ENCODE measurements at regions not wholly inside any gene's neighbourhood (a gene's known extent, or its start where the extent isn't known, plus 50 kb on each side); places are given as distances from the start of the nearest gene placed in this dataset.

GRCh38 chr15:69592954-69593353, 140.3 kb downstream of the RPLP1 start:
- Histone ChIP-seq H3K9me3 (ENCODE audit: control insufficient read depth, insufficient read depth, low read depth, low read length) (no peaks in the 10 kb centered on the region), H3K27ac (ENCODE audit: low read depth, low read length) (no peak overlapping the region), H3K4me3 (ENCODE audit: low read depth, low read length) (no peak overlapping the region), H3K4me1 (ENCODE audit: control insufficient read depth, insufficient read depth, low read length) (no peaks in the 10 kb centered on the region; the same call in none of the 2 replicates), H3K36me3 (ENCODE audit: control insufficient read depth, insufficient read depth, low read length) (no peaks in the 10 kb centered on the region), H3K27me3 (ENCODE audit: control insufficient read depth, insufficient read depth, low read length) (no peaks in the 10 kb centered on the region), H3K9ac (ENCODE audit: low read length) (no peak overlapping the region)

- Histone ChIP-seq H3K4me3 (ENCODE audit: low read depth, low read length) (no peak overlapping the region), H3K27me3 (ENCODE audit: control insufficient read depth, insufficient read depth, low read length) (no peaks in the 10 kb centered on the region), H3K4me1 (ENCODE audit: control insufficient read depth, insufficient read depth, low read length) (no peaks in the 10 kb centered on the region; the same call in none of the 2 replicates), H3K9ac (ENCODE audit: low read length) (no peak overlapping the region), H3K36me3 (ENCODE audit: control insufficient read depth, insufficient read depth, low read length) (no peaks in the 10 kb centered on the region), H3K27ac (ENCODE audit: low read depth, low read length) (no peak overlapping the region), H3K9me3 (ENCODE audit: control insufficient read depth, insufficient read depth, low read depth, low read length) (no peaks in the 10 kb centered on the region)
These were observed 140.9 kb downstream of the RPLP1 start for GRCh38 chr15:69593488-69593887.

GRCh38 chr15:69593981-69594966, 141.7 kb downstream of the RPLP1 start:
- Histone ChIP-seq H3K4me1 (ENCODE audit: control insufficient read depth, insufficient read depth, low read length) (no peaks in the 10 kb centered on the region; the same call in none of the 2 replicates), H3K9ac (ENCODE audit: low read length) (no peak overlapping the region), H3K9me3 (ENCODE audit: control insufficient read depth, insufficient read depth, low read depth, low read length) (no peaks in the 10 kb centered on the region), H3K36me3 (ENCODE audit: control insufficient read depth, insufficient read depth, low read length) (no peaks in the 10 kb centered on the region), H3K27me3 (ENCODE audit: control insufficient read depth, insufficient read depth, low read length) (peaks cover 7% of the 10 kb centered on the region; the same call in 1 of the 2 replicates), H3K27ac (ENCODE audit: low read depth, low read length) (no peak overlapping the region), H3K4me3 (ENCODE audit: low read depth, low read length) (no peak overlapping the region)

- Histone ChIP-seq H3K36me3 (ENCODE audit: control insufficient read depth, insufficient read depth, low read length) (no peaks in the 10 kb centered on the region), H3K9me3 (ENCODE audit: control insufficient read depth, insufficient read depth, low read depth, low read length) (no peaks in the 10 kb centered on the region), H3K27me3 (ENCODE audit: control insufficient read depth, insufficient read depth, low read length) (peaks cover 12% of the 10 kb centered on the region; the same call in 1 of the 2 replicates), H3K9ac (ENCODE audit: low read length) (no peak overlapping the region), H3K4me3 (ENCODE audit: low read depth, low read length) (no peak overlapping the region), H3K4me1 (ENCODE audit: control insufficient read depth, insufficient read depth, low read length) (no peaks in the 10 kb centered on the region; the same call in none of the 2 replicates), H3K27ac (ENCODE audit: low read depth, low read length) (no peak overlapping the region)
These were observed 142.6 kb downstream of the RPLP1 start for GRCh38 chr15:69595009-69595791.

GRCh38 chr15:69597061-69597592, 144.5 kb downstream of the RPLP1 start:
- Histone ChIP-seq H3K9ac (ENCODE audit: low read length) (no peak overlapping the region), H3K27ac (ENCODE audit: low read depth, low read length) (no peak overlapping the region), H3K36me3 (ENCODE audit: control insufficient read depth, insufficient read depth, low read length) (no peaks in the 10 kb centered on the region), H3K9me3 (ENCODE audit: control insufficient read depth, insufficient read depth, low read depth, low read length) (no peaks in the 10 kb centered on the region), H3K4me1 (ENCODE audit: control insufficient read depth, insufficient read depth, low read length) (no peaks in the 10 kb centered on the region; the same call in none of the 2 replicates), H3K27me3 (ENCODE audit: control insufficient read depth, insufficient read depth, low read length) (peaks cover 14% of the 10 kb centered on the region; the same call in 1 of the 2 replicates), H3K4me3 (ENCODE audit: low read depth, low read length) (no peak overlapping the region)

GRCh38 chr15:69599271-69599670, 146.7 kb downstream of the RPLP1 start:
- Histone ChIP-seq H3K9ac (ENCODE audit: low read length) (no peak overlapping the region), H3K4me1 (ENCODE audit: control insufficient read depth, insufficient read depth, low read length) (no peaks in the 10 kb centered on the region; the same call in none of the 2 replicates), H3K9me3 (ENCODE audit: control insufficient read depth, insufficient read depth, low read depth, low read length) (no peaks in the 10 kb centered on the region), H3K27ac (ENCODE audit: low read depth, low read length) (no peak overlapping the region), H3K4me3 (ENCODE audit: low read depth, low read length) (no peak overlapping the region), H3K36me3 (ENCODE audit: control insufficient read depth, insufficient read depth, low read length) (no peaks in the 10 kb centered on the region), H3K27me3 (ENCODE audit: control insufficient read depth, insufficient read depth, low read length) (peaks cover 14% of the 10 kb centered on the region; the same call in 1 of the 2 replicates)

- H3K36me3 ChIP-seq (ENCODE audit: control insufficient read depth, insufficient read depth, low read length) = no peaks in the 10 kb centered on the region
- H3K9me3 ChIP-seq (ENCODE audit: control insufficient read depth, insufficient read depth, low read depth, low read length) = no peaks in the 10 kb centered on the region
- H3K27me3 ChIP-seq (ENCODE audit: control insufficient read depth, insufficient read depth, low read length) = peaks cover 14% of the 10 kb centered on the region; the same call in 1 of the 2 replicates
- no peaks in the 10 kb centered on the region for H3K4me1 ChIP-seq (ENCODE audit: control insufficient read depth, insufficient read depth, low read length)
- no peak overlapping the region for H3K27ac ChIP-seq (ENCODE audit: low read depth, low read length)
- H3K9ac ChIP-seq (ENCODE audit: low read length) = no peak overlapping the region
- H3K4me3 ChIP-seq (ENCODE audit: low read depth, low read length) = no peak overlapping the region
These were observed 148.0 kb downstream of the RPLP1 start for GRCh38 chr15:69600556-69601085.

- Histone ChIP-seq H3K4me1 (ENCODE audit: control insufficient read depth, insufficient read depth, low read length) (no peaks in the 10 kb centered on the region), H3K4me3 (ENCODE audit: low read depth, low read length) (no peak overlapping the region), H3K27me3 (ENCODE audit: control insufficient read depth, insufficient read depth, low read length) (peaks cover 14% of the 10 kb centered on the region; the same call in 1 of the 2 replicates), H3K9me3 (ENCODE audit: control insufficient read depth, insufficient read depth, low read depth, low read length) (no peaks in the 10 kb centered on the region), H3K36me3 (ENCODE audit: control insufficient read depth, insufficient read depth, low read length) (no peaks in the 10 kb centered on the region), H3K9ac (ENCODE audit: low read length) (no peak overlapping the region), H3K27ac (ENCODE audit: low read depth, low read length) (no peak overlapping the region)
These were observed 149.3 kb downstream of the RPLP1 start for GRCh38 chr15:69601711-69602504.

GRCh38 chr15:69602921-69603320, 150.3 kb downstream of the RPLP1 start:
- Histone ChIP-seq H3K27ac (ENCODE audit: low read depth, low read length) (no peak overlapping the region), H3K9me3 (ENCODE audit: control insufficient read depth, insufficient read depth, low read depth, low read length) (no peaks in the 10 kb centered on the region), H3K36me3 (ENCODE audit: control insufficient read depth, insufficient read depth, low read length) (no peaks in the 10 kb centered on the region), H3K27me3 (ENCODE audit: control insufficient read depth, insufficient read depth, low read length) (peaks cover 14% of the 10 kb centered on the region; the same call in 1 of the 2 replicates), H3K4me1 (ENCODE audit: control insufficient read depth, insufficient read depth, low read length) (no peaks in the 10 kb centered on the region; the same call in 1 of the 2 replicates), H3K9ac (ENCODE audit: low read length) (no peak overlapping the region), H3K4me3 (ENCODE audit: low read depth, low read length) (no peak overlapping the region)

All from HUES6 (cell line).